ENCODE measurements at regions not wholly inside any gene's neighbourhood (a gene's known extent, or its start where the extent isn't known, plus 50 kb on each side); places are given as distances from the start of the nearest gene placed in this dataset.

- TF ChIP-seq POLR2A (IDR thresholded peaks at IDR 0.05) (no peak), CTCF (IDR thresholded peaks at IDR 0.05 in 8 of 11, conservative IDR thresholded peaks at IDR 0.05 in 3 of 11) (no peak), POLR2AphosphoS5 (IDR thresholded peaks at IDR 0.05) (no peak)
- WGBS, 5 donors: 54 to 77% (median 65%) methylated on average over 7 of the region's 7 CpGs
- intact Hi-C loops (cut with DNase I; ENCODE audit: low total_unique reads): no loop called here
- DNase-seq: no peak
- no peaks in the 10 kb centered on the region for H3K36me3 ChIP-seq
- no peaks in the 10 kb centered on the region for H3K9me3 ChIP-seq
- H3K4me3 ChIP-seq: no peak overlapping the region
- peaks cover 0 to 21% (median 0%) of the 10 kb centered on the region in 7 donors for H3K27me3 ChIP-seq (replicated peaks in 1 of 7)
- no peak overlapping the region for H3K27ac ChIP-seq
- H3K4me1 ChIP-seq: peaks cover 0 to 13% (median 2%) of the 10 kb centered on the region in 6 donors
Observed at GRCh38 chr10:69739634-69740033, 62.1 kb upstream of the COL13A1 start.

- no peaks in the 10 kb centered on the region for H3K36me3 ChIP-seq
- H3K27me3 ChIP-seq (replicated peaks in 1 of 7): peaks cover 0 to 22% (median 0%) of the 10 kb centered on the region in 7 donors
- H3K4me3 ChIP-seq: no peak overlapping the region
- peaks cover 0 to 13% (median 2%) of the 10 kb centered on the region in 6 donors for H3K4me1 ChIP-seq
- no peak overlapping the region for H3K27ac ChIP-seq
- TF ChIP-seq POLR2A (IDR thresholded peaks at IDR 0.05): no peak
- no peak for TF ChIP-seq POLR2AphosphoS5 (IDR thresholded peaks at IDR 0.05)
- TF ChIP-seq CTCF (IDR thresholded peaks at IDR 0.05 in 8 of 11, conservative IDR thresholded peaks at IDR 0.05 in 3 of 11): no peak
- intact Hi-C loops (cut with DNase I; ENCODE audit: low total_unique reads): no loop called here
- DNase-seq: no peak
- H3K9me3 ChIP-seq: no peaks in the 10 kb centered on the region
- 79 to 84% (median 81%) methylated on average over 3 of the region's 3 CpGs for WGBS, 5 donors
Observed at GRCh38 chr10:69740126-69740525, 61.6 kb upstream of the COL13A1 start.

GRCh38 chr10:69741252-69741651 is 60.5 kb upstream of the COL13A1 start:
- 67 to 92% (median 82%) methylated on average over 1 of the region's 1 CpG for WGBS, 5 donors
- Histone ChIP-seq H3K4me1 (peaks cover 0 to 13% (median 2%) of the 10 kb centered on the region in 6 donors), H3K4me3 (no peak overlapping the region), H3K9me3 (no peaks in the 10 kb centered on the region), H3K36me3 (no peaks in the 10 kb centered on the region), H3K27ac (no peak overlapping the region), H3K27me3 (replicated peaks in 1 of 7) (peaks cover 0 to 22% (median 0%) of the 10 kb centered on the region in 7 donors)
- intact Hi-C loops (cut with DNase I; ENCODE audit: low total_unique reads): no loop called here
- DNase-seq: no peak
- TF ChIP-seq POLR2A (IDR thresholded peaks at IDR 0.05) (no peak), CTCF (IDR thresholded peaks at IDR 0.05 in 8 of 11, conservative IDR thresholded peaks at IDR 0.05 in 3 of 11) (no peak), POLR2AphosphoS5 (IDR thresholded peaks at IDR 0.05) (no peak)

- WGBS, 5 donors: 77 to 92% (median 80%) methylated on average over 5 of the region's 5 CpGs
- intact Hi-C loops (cut with DNase I; ENCODE audit: low total_unique reads): no loop called here
- Histone ChIP-seq H3K27me3 (replicated peaks in 1 of 7) (peaks cover 0 to 22% (median 0%) of the 10 kb centered on the region in 7 donors), H3K27ac (no peak overlapping the region), H3K36me3 (no peaks in the 10 kb centered on the region), H3K9me3 (no peaks in the 10 kb centered on the region), H3K4me1 (peaks cover 0 to 13% (median 2%) of the 10 kb centered on the region in 6 donors), H3K4me3 (no peak overlapping the region)
- DNase-seq: no peak
- no peak for TF ChIP-seq POLR2A (IDR thresholded peaks at IDR 0.05)
- no peak for TF ChIP-seq POLR2AphosphoS5 (IDR thresholded peaks at IDR 0.05)
- TF ChIP-seq CTCF (IDR thresholded peaks at IDR 0.05 in 8 of 11, conservative IDR thresholded peaks at IDR 0.05 in 3 of 11): no peak
Observed at GRCh38 chr10:69741671-69742355, 59.9 kb upstream of the COL13A1 start.
